H9 (cell line): ENCODE measurements at regions not wholly inside any gene's neighbourhood (a gene's known extent, or its start where the extent isn't known, plus 50 kb on each side); places are given as distances from the start of the nearest gene placed in this dataset.

Experiments
- DNase-seq: peaks from one replicate; pipeline ENCODE4 v3.0.0-alpha.2; 2017
- H2AFZ ChIP-seq: one replicate; pipeline ENCODE4 v1.6.1; 2013; ENCODE audit warnings: mild to moderate bottlenecking, low read length, control low read depth, moderate library complexity
- H2AK5ac ChIP-seq: 2 replicates; pipeline ENCODE4 v1.6.1; 2013; ENCODE audit warnings: low read length, control low read depth, mixed read lengths; ENCODE audit not compliant: insufficient read length
- H2BK120ac ChIP-seq: one replicate; pipeline ENCODE4 v1.6.1; 2013; ENCODE audit warnings: low read depth, mild to moderate bottlenecking, low read length, control low read depth, inconsistent platforms; ENCODE audit not compliant: poor library complexity, severe bottlenecking
- H2BK12ac ChIP-seq: 2 replicates; pipeline ENCODE4 v1.6.1; 2013; ENCODE audit warnings: low read length, control low read depth, mixed read lengths, low read depth; ENCODE audit not compliant: insufficient read length
- H2BK15ac ChIP-seq: 2 replicates; pipeline ENCODE4 v1.6.1; 2013; ENCODE audit warnings: low read depth, low read length, control low read depth
- H2BK20ac ChIP-seq: one replicate; pipeline ENCODE4 v1.6.1; 2013; ENCODE audit warnings: low read depth, mild to moderate bottlenecking, low read length, control low read depth, inconsistent platforms; ENCODE audit not compliant: poor library complexity, severe bottlenecking
- H2BK5ac ChIP-seq: 2 replicates; pipeline ENCODE4 v1.6.1; 2013; ENCODE audit warnings: low read length, control low read depth, mixed read lengths; ENCODE audit not compliant: insufficient read length
- H3K14ac ChIP-seq: 2 replicates; pipeline ENCODE4 v1.6.1; 2013; ENCODE audit warnings: low read length, control low read depth; ENCODE audit not compliant: insufficient read depth
- H3K18ac ChIP-seq: 2 replicates; pipeline ENCODE4 v1.6.1; 2013; ENCODE audit warnings: low read depth, mild to moderate bottlenecking, mixed read lengths, low read length, control low read depth; ENCODE audit not compliant: insufficient read length
- H3K23ac ChIP-seq: 2 replicates; pipeline ENCODE4 v1.6.1; 2013; ENCODE audit warnings: low read length, control low read depth, mixed read lengths, low read depth; ENCODE audit not compliant: insufficient read length
- H3K23me2 ChIP-seq: 2 replicates; pipeline ENCODE4 v1.6.1; 2013; ENCODE audit warnings: low read depth, mild to moderate bottlenecking, mixed read lengths, low read length, control low read depth; ENCODE audit not compliant: insufficient read length, poor library complexity, severe bottlenecking
- H3K27ac ChIP-seq: 2 replicates; pipeline ENCODE4 v1.5.1; 2013; ENCODE audit warnings: low read length, control low read depth, mixed read lengths, low read depth; ENCODE audit not compliant: insufficient read length
- H3K27me3 ChIP-seq: 2 replicates; pipeline ENCODE4 v1.6.1; 2013; ENCODE audit warnings: low read length, control low read depth, inconsistent platforms; ENCODE audit not compliant: insufficient read depth
- H3K4ac ChIP-seq: 2 replicates; pipeline ENCODE4 v1.6.1; 2013; ENCODE audit warnings: low read depth, mild to moderate bottlenecking, control low read depth, inconsistent platforms, low read length, moderate library complexity
- H3K4me1 ChIP-seq: 2 replicates; pipeline ENCODE4 v1.6.1; 2013; ENCODE audit warnings: low read length, control low read depth, inconsistent platforms; ENCODE audit not compliant: insufficient read depth
- H3K4me2 ChIP-seq: 2 replicates; pipeline ENCODE4 v1.6.1; 2013; ENCODE audit warnings: low read length, control low read depth, mixed read lengths; ENCODE audit not compliant: insufficient read length, insufficient read depth
- H3K56ac ChIP-seq: 2 replicates; pipeline ENCODE4 v1.6.1; 2013; ENCODE audit warnings: low read depth, mild to moderate bottlenecking, mixed read lengths, low read length, control low read depth; ENCODE audit not compliant: insufficient read length
- H3K79me1 ChIP-seq: 2 replicates; pipeline ENCODE4 v1.6.1; 2013; ENCODE audit warnings: low read depth, mild to moderate bottlenecking, moderate library complexity, low read length, control low read depth, inconsistent platforms; ENCODE audit not compliant: insufficient read depth, poor library complexity, severe bottlenecking
- H3K79me2 ChIP-seq: 2 replicates; pipeline ENCODE4 v1.6.1; 2013; ENCODE audit warnings: low read length, control low read depth, inconsistent platforms; ENCODE audit not compliant: insufficient read depth
- H3K9ac ChIP-seq: 2 replicates; pipeline ENCODE4 v1.6.1; 2013; ENCODE audit warnings: low read length, control low read depth, mixed read lengths; ENCODE audit not compliant: insufficient read length; ENCODE audit errors: extremely low read depth
- H3K9me3 ChIP-seq: one replicate; pipeline ENCODE4 v1.6.1; 2013; ENCODE audit warnings: low read depth, low read length, inconsistent platforms; ENCODE audit not compliant: control insufficient read depth
- H3T11ph ChIP-seq: one replicate; pipeline ENCODE4 v1.6.1; 2013; ENCODE audit warnings: mild to moderate bottlenecking, low read length, control low read depth, inconsistent platforms
- H4K20me1 ChIP-seq: one replicate; pipeline ENCODE4 v1.6.1; 2013; ENCODE audit not compliant: control insufficient read depth, insufficient read length, insufficient read depth
- H4K5ac ChIP-seq: 2 replicates; pipeline ENCODE4 v1.6.1; 2013; ENCODE audit warnings: low read depth, mild to moderate bottlenecking, mixed read lengths, low read length, control low read depth; ENCODE audit not compliant: insufficient read length
- H4K8ac ChIP-seq: replicated peaks from 2 replicates; pipeline ENCODE4 v1.6.1; 2013; ENCODE audit warnings: low read length, control low read depth, mixed read lengths, low read depth; ENCODE audit not compliant: insufficient read length
- H4K91ac ChIP-seq: 2 replicates; pipeline ENCODE4 v1.6.1; 2013; ENCODE audit warnings: low read depth, mild to moderate bottlenecking, moderate library complexity, mixed read lengths, low read length, control low read depth; ENCODE audit not compliant: insufficient read length
- H3K27ac Mint-ChIP-seq, 3 experiments: 2 replicates in 2 of 3; 3 replicates in 1 of 3; pipeline ENCODE4 v1.8.0; 2020 to 2021; ENCODE audit warnings: mixed read lengths in 3 of 3, mild to moderate bottlenecking in 1 of 3, moderate library complexity in 1 of 3
- H3K27me3 Mint-ChIP-seq: 2 replicates; pipeline ENCODE4 v1.8.0; 2021; ENCODE audit warnings: low read depth, mild to moderate bottlenecking, moderate library complexity, mixed read lengths
- H3K36me3 Mint-ChIP-seq, 3 experiments: 2 replicates in 2 of 3; 3 replicates in 1 of 3; pipeline ENCODE4 v1.8.0; 2020 to 2021; ENCODE audit warnings: low read depth in 3 of 3, mixed read lengths in 3 of 3; ENCODE audit not compliant: insufficient read depth in 1 of 3
- H3K4me1 Mint-ChIP-seq, 2 experiments: 2 replicates each; pipeline ENCODE4 v1.8.0; 2020; ENCODE audit warnings: mixed read lengths in 2 of 2
- H3K4me3 Mint-ChIP-seq, 2 experiments: 2 replicates in 1 of 2; 3 replicates in 1 of 2; pipeline ENCODE4 v1.8.0; 2020 to 2021; ENCODE audit warnings: mild to moderate bottlenecking in 2 of 2, mixed read lengths in 2 of 2, moderate library complexity in 1 of 2
- H3K9me3 Mint-ChIP-seq, 2 experiments: 2 replicates in 1 of 2; 3 replicates in 1 of 2; pipeline ENCODE4 v1.8.0; 2020; ENCODE audit warnings: mild to moderate bottlenecking in 2 of 2, mixed read lengths in 2 of 2, moderate library complexity in 1 of 2
- CTCF ChIP-seq: fragments of 200-600 bp; sonication (generic); conservative IDR thresholded peaks from 3 replicates; pipeline ENCODE4 v1.8.0; 2021; ENCODE audit warnings: antibody characterized with exemption, mild to moderate bottlenecking
- WGBS: extraction: QIAGEN DNeasy Blood & Tissue Kit; methylation state at CpG from one replicate; pipeline ENCODE4 v1.1.7; 2013; ENCODE audit warnings: missing lambda C conversion rate, low lambda C conversion rate, mixed read lengths; ENCODE audit not compliant: insufficient read length; ENCODE audit errors: extremely low coverage; 5-methylcytosine and 5-hydroxymethylcytosine counted together

GRCh38 chr13:68145852-68146251 lies 915.7 kb upstream of the PCDH9 start:
- no peaks in the 10 kb centered on the region for H3K79me2 ChIP-seq
- H3K23ac ChIP-seq = no peak overlapping the region
- no peaks in the 10 kb centered on the region for H3K4me1 Mint-ChIP-seq
- H2BK5ac ChIP-seq = no peak overlapping the region
- H4K20me1 ChIP-seq = no peaks in the 10 kb centered on the region
- H3K79me1 ChIP-seq = no peaks in the 10 kb centered on the region
- no peak overlapping the region for H3K27ac Mint-ChIP-seq
- no peaks in the 10 kb centered on the region; a peak in 1 of 7 replicates for H3K36me3 Mint-ChIP-seq
- no peaks in the 10 kb centered on the region for H3K23me2 ChIP-seq
- no peak overlapping the region for H3K18ac ChIP-seq
- H3K9me3 Mint-ChIP-seq = no peaks in the 10 kb centered on the region
- H3K9me3 ChIP-seq = no peaks in the 10 kb centered on the region
- WGBS = no CpG with 5 or more reads among the region's 2 CpGs
- DNase-seq = no peak
- H2BK15ac ChIP-seq = no peak overlapping the region
- H3K27me3 ChIP-seq = no peaks in the 10 kb centered on the region
- no peak overlapping the region for H3T11ph ChIP-seq
- no peak for TF ChIP-seq CTCF
- no peak overlapping the region for H2AK5ac ChIP-seq
- no peak overlapping the region for H3K4me2 ChIP-seq
- no peak overlapping the region for H4K91ac ChIP-seq
- H2AFZ ChIP-seq = no peak overlapping the region
- no peak overlapping the region for H2BK12ac ChIP-seq
- H3K4me3 Mint-ChIP-seq = no peak overlapping the region
- H2BK20ac ChIP-seq = no peak overlapping the region
- H3K56ac ChIP-seq = no peak overlapping the region
- H3K27ac ChIP-seq = no peak overlapping the region
- H3K9ac ChIP-seq = no peak overlapping the region
- no peak overlapping the region for H4K8ac ChIP-seq
- H4K5ac ChIP-seq = no peak overlapping the region
- H3K4me1 ChIP-seq = no peaks in the 10 kb centered on the region
- no peak overlapping the region for H2BK120ac ChIP-seq
- no peak overlapping the region for H3K4ac ChIP-seq
- H3K27me3 Mint-ChIP-seq = no peaks in the 10 kb centered on the region
- H3K14ac ChIP-seq = no peak overlapping the region
